T47D (cell line): ENCODE measurements at regions not wholly inside any gene's neighbourhood (a gene's known extent, or its start where the extent isn't known, plus 50 kb on each side); places are given as distances from the start of the nearest gene placed in this dataset.
"Not testable (repeated sequence)": the region's sequence is repeated elsewhere in the genome, so short reads cannot be mapped to it uniquely, and the experiment has no call there.

Experiments used
- DNase-seq, 2 experiments: peaks; one replicate each; pipeline versions ENCODE4 v3.0.0 to v3.0.0-alpha.2; 2011 to 2012; ENCODE audit warnings: low read depth in 1 of 2, low spot score in 1 of 2
- JUND ChIP-seq: IDR thresholded peaks from 2 replicates; pipeline ENCODE4 v1.6.1; 2012; ENCODE audit warnings: low read depth
- in situ Hi-C: cut with HindIII; loops from 2 replicates; pipeline ENCODE4 v1.10.0; 2016; ENCODE audit warnings: low sequenced_read_pairs, low pct_unique_long_range_greater_than_20kb

GRCh38 chr1:166738873-166739272, 100.4 kb upstream of the POGK start:
- TF ChIP-seq JUND, result no peak
- DNase-seq, result no peak
- in situ Hi-C loops, result no loop called here

- DNase-seq, result no peak
- in situ Hi-C loops, result no loop called here
- TF ChIP-seq JUND, result no peak
These were observed 98.5 kb upstream of the POGK start for GRCh38 chr1:166740668-166741276.

- no peak for DNase-seq
- TF ChIP-seq JUND, result no peak
- in situ Hi-C loops, result no loop called here
These were observed 76.0 kb upstream of the POGK start for GRCh38 chr1:166763318-166763717.

- no peak for DNase-seq
- in situ Hi-C loops, result no loop called here
- no peak for TF ChIP-seq JUND
These were observed 72.3 kb upstream of the POGK start for GRCh38 chr1:166766942-166767341.

GRCh38 chr1:166784646-166785045, 54.6 kb upstream of the POGK start:
- in situ Hi-C loops, DNase-seq: not testable (repeated sequence)

GRCh38 chr1:166785987-166786386, 53.3 kb upstream of the POGK start:
- no peak for DNase-seq
- TF ChIP-seq JUND, result no peak
- in situ Hi-C loops, result no loop called here

- in situ Hi-C loops, result no loop called here
- no peak for DNase-seq
- TF ChIP-seq JUND, result no peak
These were observed 50.0 kb upstream of the POGK start for GRCh38 chr1:166789286-166789685.
